DOHH2 (cell line): ENCODE measurements at regions not wholly inside any gene's neighbourhood (a gene's known extent, or its start where the extent isn't known, plus 50 kb on each side); places are given as distances from the start of the nearest gene placed in this dataset.

ENCODE experiments used
- H3F3A ChIP-seq: fragments of 200-600 bp; sonication (generic), shearing (Covaris generic); 2 replicates; pipeline ENCODE4 v1.6.0; 2016; ENCODE audit warnings: antibody characterized with exemption, mild to moderate bottlenecking; ENCODE audit not compliant: control insufficient read depth, insufficient read depth
- H3K27ac ChIP-seq: fragments of 200-600 bp; sonication (generic); 2 replicates; pipeline ENCODE4 v1.5.1; 2014; ENCODE audit warnings: low read depth, mild to moderate bottlenecking, low read length, moderate library complexity
- H3K27me3 ChIP-seq: fragments of 200-600 bp; sonication (generic); 2 replicates; pipeline ENCODE4 v1.6.1; 2014; ENCODE audit warnings: mild to moderate bottlenecking, low read length, mixed read lengths; ENCODE audit not compliant: control insufficient read depth
- H3K36me3 ChIP-seq: fragments of 200-600 bp; sonication (generic); 2 replicates; pipeline ENCODE4 v1.6.1; 2014; ENCODE audit warnings: mild to moderate bottlenecking, low read length, moderate library complexity, mixed read lengths; ENCODE audit not compliant: control insufficient read depth
- H3K4me1 ChIP-seq: fragments of 200-600 bp; sonication (generic); 2 replicates; pipeline ENCODE4 v1.6.1; 2014; ENCODE audit warnings: mild to moderate bottlenecking, low read length, mixed read lengths; ENCODE audit not compliant: control insufficient read depth
- H3K4me2 ChIP-seq: fragments of 200-600 bp; sonication (generic); 2 replicates; pipeline ENCODE4 v1.6.0; 2014; ENCODE audit warnings: mild to moderate bottlenecking, low read length, moderate library complexity
- H3K4me3 ChIP-seq: fragments of 200-600 bp; sonication (generic); 2 replicates; pipeline ENCODE4 v1.5.1; 2014; ENCODE audit warnings: mild to moderate bottlenecking, low read length, mixed read lengths
- H3K79me2 ChIP-seq: fragments of 200-600 bp; sonication (generic); 2 replicates; pipeline ENCODE4 v1.6.1; 2014; ENCODE audit warnings: mild to moderate bottlenecking, low read length, mixed read lengths; ENCODE audit not compliant: control insufficient read depth
- H3K9me2 ChIP-seq: fragments of 200-600 bp; sonication (generic); replicated peaks from 2 replicates; pipeline ENCODE4 v1.6.1; 2014; ENCODE audit warnings: mild to moderate bottlenecking, low read length, mixed read lengths; ENCODE audit not compliant: control insufficient read depth
- H3K9me3 ChIP-seq: fragments of 200-600 bp; sonication (generic); 2 replicates; pipeline ENCODE4 v1.6.1; 2014; ENCODE audit warnings: antibody characterized with exemption, low read length, mixed read lengths; ENCODE audit not compliant: control insufficient read depth, insufficient read depth
- H4K20me1 ChIP-seq: fragments of 200-600 bp; sonication (generic); 2 replicates; pipeline ENCODE4 v1.6.0; 2014; ENCODE audit warnings: low read depth, mild to moderate bottlenecking, antibody characterized with exemption, low read length, moderate library complexity; ENCODE audit not compliant: control insufficient read depth, insufficient read depth
- EZH2phosphoT487 ChIP-seq: fragments of 200-600 bp; sonication (generic); IDR thresholded peaks from 2 replicates; pipeline ENCODE4 v1.6.1; 2017; ENCODE audit warnings: borderline replicate concordance, mild to moderate bottlenecking, antibody characterized with exemption, low read length, moderate library complexity, mixed read lengths
- TF ChIP-seq, protein P1 (sequence below): fragments of 200-600 bp; sonication (generic); IDR thresholded peaks from one replicate; pipeline ENCODE4 v1.5.1; 2014; ENCODE audit warnings: antibody characterized with exemption, mild to moderate bottlenecking, low read depth, low read length; ENCODE audit not compliant: poor library complexity, severe bottlenecking

DNA sequence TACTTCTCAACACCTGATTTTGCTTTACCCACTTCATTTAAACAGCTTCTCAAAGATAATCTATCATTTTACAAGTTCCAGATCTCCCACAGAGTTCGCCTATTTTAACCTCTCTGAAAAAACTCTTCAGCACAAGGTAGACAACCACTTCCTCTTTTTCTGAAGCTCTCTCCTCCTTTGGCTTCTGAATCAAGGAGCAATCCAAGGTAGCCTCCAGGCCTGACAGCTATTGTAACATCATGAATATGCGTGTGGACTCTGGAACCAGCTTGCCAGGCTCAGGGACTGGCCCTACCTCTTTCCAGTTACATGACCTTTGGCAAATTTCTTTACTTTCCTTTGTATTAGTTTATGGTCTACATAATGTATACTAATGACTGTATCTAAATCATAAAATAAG lies 405.9 kb upstream of the ZNF385D start:
- Histone ChIP-seq H3K4me2 (no peak overlapping the region), H3K27ac (no peak overlapping the region), H3K9me2 (no peaks in the 10 kb centered on the region), H3K27me3 (no peaks in the 10 kb centered on the region), H3K79me2 (no peaks in the 10 kb centered on the region), H3K4me1 (no peaks in the 10 kb centered on the region), H3K9me3 (no peaks in the 10 kb centered on the region), H3K4me3 (no peak overlapping the region), H4K20me1 (no peaks in the 10 kb centered on the region), H3F3A (no peaks in the 10 kb centered on the region), H3K36me3 (no peaks in the 10 kb centered on the region)
- TF ChIP-seq, protein P1, sequence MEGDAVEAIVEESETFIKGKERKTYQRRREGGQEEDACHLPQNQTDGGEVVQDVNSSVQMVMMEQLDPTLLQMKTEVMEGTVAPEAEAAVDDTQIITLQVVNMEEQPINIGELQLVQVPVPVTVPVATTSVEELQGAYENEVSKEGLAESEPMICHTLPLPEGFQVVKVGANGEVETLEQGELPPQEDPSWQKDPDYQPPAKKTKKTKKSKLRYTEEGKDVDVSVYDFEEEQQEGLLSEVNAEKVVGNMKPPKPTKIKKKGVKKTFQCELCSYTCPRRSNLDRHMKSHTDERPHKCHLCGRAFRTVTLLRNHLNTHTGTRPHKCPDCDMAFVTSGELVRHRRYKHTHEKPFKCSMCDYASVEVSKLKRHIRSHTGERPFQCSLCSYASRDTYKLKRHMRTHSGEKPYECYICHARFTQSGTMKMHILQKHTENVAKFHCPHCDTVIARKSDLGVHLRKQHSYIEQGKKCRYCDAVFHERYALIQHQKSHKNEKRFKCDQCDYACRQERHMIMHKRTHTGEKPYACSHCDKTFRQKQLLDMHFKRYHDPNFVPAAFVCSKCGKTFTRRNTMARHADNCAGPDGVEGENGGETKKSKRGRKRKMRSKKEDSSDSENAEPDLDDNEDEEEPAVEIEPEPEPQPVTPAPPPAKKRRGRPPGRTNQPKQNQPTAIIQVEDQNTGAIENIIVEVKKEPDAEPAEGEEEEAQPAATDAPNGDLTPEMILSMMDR, result no peak
- TF ChIP-seq EZH2phosphoT487, result no peak

- H3K9me3 ChIP-seq, result no peaks in the 10 kb centered on the region
- TF ChIP-seq, protein P1, result no peak
- no peak for TF ChIP-seq EZH2phosphoT487
- H3K79me2 ChIP-seq, result no peaks in the 10 kb centered on the region
- no peaks in the 10 kb centered on the region for H4K20me1 ChIP-seq
- no peaks in the 10 kb centered on the region for H3K9me2 ChIP-seq
- H3F3A ChIP-seq, result no peaks in the 10 kb centered on the region
- no peaks in the 10 kb centered on the region for H3K27me3 ChIP-seq
- H3K27ac ChIP-seq, result no peak overlapping the region
- H3K4me1 ChIP-seq, result no peaks in the 10 kb centered on the region
- H3K4me3 ChIP-seq, result no peak overlapping the region
- no peak overlapping the region for H3K4me2 ChIP-seq
- no peaks in the 10 kb centered on the region for H3K36me3 ChIP-seq
Measured at GRCh38 chr3:22157848-22158247, 406.8 kb upstream of the ZNF385D start.

DNA sequence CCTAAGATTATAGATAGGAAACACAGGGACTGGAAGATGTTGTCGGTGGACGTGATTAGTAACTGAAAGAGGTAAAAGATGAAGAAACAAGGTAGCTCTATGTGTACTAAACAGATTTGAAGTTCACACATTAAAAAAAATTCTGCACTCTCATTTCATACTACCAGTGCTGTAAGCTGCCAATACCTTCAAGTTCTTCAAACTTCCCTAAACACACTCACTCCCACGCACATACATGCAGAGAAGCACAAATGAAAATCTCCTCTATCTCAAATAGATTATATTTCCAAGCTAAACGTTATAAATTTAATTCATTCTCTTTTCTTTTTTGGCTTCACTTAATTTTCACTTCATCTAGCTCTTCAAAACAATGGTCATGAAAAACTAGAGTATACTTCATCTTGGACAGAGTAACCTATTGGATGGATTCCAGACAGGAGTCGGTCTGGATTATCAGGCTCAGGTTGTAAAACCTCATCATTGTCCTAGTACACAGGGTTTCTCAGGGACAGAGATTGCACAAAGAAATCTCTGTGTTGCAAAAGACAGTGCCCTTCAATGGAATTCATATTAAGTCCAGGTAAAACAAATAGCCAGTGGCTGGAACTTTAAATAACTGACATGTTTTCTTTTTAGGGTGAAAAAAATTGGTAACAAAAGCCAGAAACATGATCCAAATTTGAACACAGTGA lies 408.1 kb upstream of the ZNF385D start:
- no peaks in the 10 kb centered on the region for H3K79me2 ChIP-seq
- no peaks in the 10 kb centered on the region for H3K27me3 ChIP-seq
- H3K4me2 ChIP-seq, result no peak overlapping the region
- no peaks in the 10 kb centered on the region for H3K36me3 ChIP-seq
- no peaks in the 10 kb centered on the region for H3K4me1 ChIP-seq
- H3K9me3 ChIP-seq, result no peaks in the 10 kb centered on the region
- H3K27ac ChIP-seq, result no peak overlapping the region
- TF ChIP-seq, protein P1, result no peak
- TF ChIP-seq EZH2phosphoT487, result no peak
- no peaks in the 10 kb centered on the region for H3K9me2 ChIP-seq
- no peaks in the 10 kb centered on the region for H3F3A ChIP-seq
- H3K4me3 ChIP-seq, result no peak overlapping the region
- no peaks in the 10 kb centered on the region for H4K20me1 ChIP-seq
